G401.6 (cell line): ENCODE measurements at regions not wholly inside any gene's neighbourhood (a gene's known extent, or its start where the extent isn't known, plus 50 kb on each side); places are given as distances from the start of the nearest gene placed in this dataset.
"Not testable (repeated sequence)": the region's sequence is repeated elsewhere in the genome, so short reads cannot be mapped to it uniquely, and the experiment has no call there.

Experiments
- FAIRE-seq: peaks from 2 replicates; lab custom pipeline; 2012; peaks lifted over from hg19 to GRCh38; lab: Jason Lieb, UNC

GRCh38 chr4:72875545-72875944, 194.0 kb downstream of the COX18 start:
- no peak for FAIRE-seq

GRCh38 chr4:72875138-72875537, 194.4 kb downstream of the COX18 start:
- FAIRE-seq = no peak

GRCh38 chr4:72864898-72865297, 204.6 kb downstream of the COX18 start:
- no peak for FAIRE-seq

GRCh38 chr4:72864277-72864676, 205.2 kb downstream of the COX18 start:
- not testable (repeated sequence) for FAIRE-seq

GRCh38 chr4:72860766-72861165, 208.8 kb downstream of the COX18 start:
- no peak for FAIRE-seq

- FAIRE-seq = no peak
Measured at GRCh38 chr4:72858328-72858727, 211.2 kb downstream of the COX18 start.

- FAIRE-seq = no peak
Measured at GRCh38 chr4:72857787-72858186, 211.7 kb downstream of the COX18 start.

GRCh38 chr4:72857216-72857615, 212.3 kb downstream of the COX18 start:
- no peak for FAIRE-seq

- no peak for FAIRE-seq
Measured at GRCh38 chr4:72846280-72847111, 223.0 kb downstream of the COX18 start.

GRCh38 chr4:72843466-72843865, 226.1 kb downstream of the COX18 start:
- no peak for FAIRE-seq

- FAIRE-seq = no peak
Measured at GRCh38 chr4:72842323-72842722, 227.2 kb downstream of the COX18 start.

GRCh38 chr4:72840166-72840565, 229.3 kb downstream of the COX18 start:
- not testable (repeated sequence) for FAIRE-seq

- FAIRE-seq = no peak
Measured at GRCh38 chr4:72828864-72829263, 240.7 kb downstream of the COX18 start.

GRCh38 chr4:72827968-72828367, 241.5 kb downstream of the COX18 start:
- FAIRE-seq = no peak

- no peak for FAIRE-seq
Measured at GRCh38 chr4:72820107-72820506, 249.4 kb downstream of the COX18 start.

- no peak for FAIRE-seq
Measured at GRCh38 chr4:72817012-72817411, 248.0 kb upstream of the ADAMTS3 start.

- no peak for FAIRE-seq
Measured at GRCh38 chr4:72814241-72814640, 245.2 kb upstream of the ADAMTS3 start.

GRCh38 chr4:72809208-72809607, 240.2 kb upstream of the ADAMTS3 start:
- FAIRE-seq = no peak

GRCh38 chr4:72805284-72805683, 236.3 kb upstream of the ADAMTS3 start:
- FAIRE-seq = no peak

GRCh38 chr4:72797486-72797885, 228.5 kb upstream of the ADAMTS3 start:
- no peak for FAIRE-seq

GRCh38 chr4:72791054-72791453, 222.0 kb upstream of the ADAMTS3 start:
- no peak for FAIRE-seq

GRCh38 chr4:72786401-72786990, 217.5 kb upstream of the ADAMTS3 start:
- no peak for FAIRE-seq

- no peak for FAIRE-seq
Measured at GRCh38 chr4:72779241-72779640, 210.2 kb upstream of the ADAMTS3 start.

- no peak for FAIRE-seq
Measured at GRCh38 chr4:72777436-72777835, 208.4 kb upstream of the ADAMTS3 start.
